HG02759 (cell line): ENCODE measurements at regions not wholly inside any gene's neighbourhood (a gene's known extent, or its start where the extent isn't known, plus 50 kb on each side); places are given as distances from the start of the nearest gene placed in this dataset.

ENCODE experiments used
- ATAC-seq: cut with Tn5 transposase; IDR thresholded peaks from one replicate; pipeline ENCODE4 v1.9.1; 2021; ENCODE audit warnings: mild to moderate bottlenecking, moderate library complexity; ENCODE audit not compliant: unreplicated experiment

DNA sequence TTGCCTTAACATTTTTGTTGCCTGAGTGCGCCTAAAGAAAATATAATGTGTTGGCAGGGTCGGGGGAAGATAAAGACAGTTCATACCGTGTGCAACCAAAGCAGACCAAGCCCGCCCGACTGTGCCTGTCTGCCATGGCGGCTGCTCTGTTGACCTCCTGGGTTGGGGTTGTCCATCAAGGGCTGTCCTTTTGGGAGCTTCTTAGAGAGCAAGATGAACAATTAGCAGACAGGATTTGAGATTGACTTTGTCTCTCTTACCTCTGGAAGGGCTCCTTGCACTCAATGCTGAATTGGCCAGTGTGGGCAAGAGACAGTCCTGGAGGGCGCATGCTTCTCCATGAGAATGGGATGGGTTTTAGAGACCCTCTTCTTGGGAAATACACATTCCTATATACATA, 319.6 kb downstream of the GLRX3 start:
- no peak for ATAC-seq

DNA sequence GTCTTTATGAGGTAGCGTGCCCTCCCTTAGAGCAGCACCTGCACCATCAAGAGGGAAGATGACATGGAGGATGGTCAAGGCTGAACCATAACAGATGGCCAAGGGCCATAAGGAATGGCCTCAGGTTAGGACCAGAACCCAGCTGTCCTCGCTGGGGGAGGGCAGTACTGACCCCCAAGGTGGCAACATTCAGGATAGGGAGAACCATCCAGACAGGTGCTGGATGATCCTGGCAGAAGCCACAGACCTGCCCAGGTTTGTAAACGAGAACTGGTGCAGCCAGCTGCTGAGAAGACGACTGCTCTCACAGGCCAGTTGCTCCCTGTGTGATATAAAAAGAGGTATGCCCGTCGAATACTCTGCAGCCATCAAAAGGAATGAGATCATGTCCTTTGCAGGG, 320.4 kb downstream of the GLRX3 start:
- no peak for ATAC-seq

DNA sequence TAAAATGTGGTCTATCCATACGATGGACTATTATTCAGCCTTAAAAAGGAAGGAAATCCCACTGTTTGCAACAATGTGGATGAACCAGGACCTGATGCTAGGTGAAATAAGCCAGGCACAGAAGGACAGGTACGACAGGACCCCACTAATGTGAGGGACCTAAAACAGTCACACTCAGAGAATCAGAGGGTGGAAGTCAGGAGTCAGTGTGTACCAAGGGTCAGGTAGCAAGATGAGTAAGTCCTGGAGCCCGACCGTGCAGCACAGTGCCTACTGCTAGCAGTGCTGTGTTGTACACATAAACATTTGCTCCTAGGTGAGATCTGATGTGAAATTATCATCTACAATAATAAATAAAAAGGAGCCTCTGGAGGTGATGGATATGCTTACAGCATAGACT, 322.3 kb downstream of the GLRX3 start:
- ATAC-seq, result no peak

DNA sequence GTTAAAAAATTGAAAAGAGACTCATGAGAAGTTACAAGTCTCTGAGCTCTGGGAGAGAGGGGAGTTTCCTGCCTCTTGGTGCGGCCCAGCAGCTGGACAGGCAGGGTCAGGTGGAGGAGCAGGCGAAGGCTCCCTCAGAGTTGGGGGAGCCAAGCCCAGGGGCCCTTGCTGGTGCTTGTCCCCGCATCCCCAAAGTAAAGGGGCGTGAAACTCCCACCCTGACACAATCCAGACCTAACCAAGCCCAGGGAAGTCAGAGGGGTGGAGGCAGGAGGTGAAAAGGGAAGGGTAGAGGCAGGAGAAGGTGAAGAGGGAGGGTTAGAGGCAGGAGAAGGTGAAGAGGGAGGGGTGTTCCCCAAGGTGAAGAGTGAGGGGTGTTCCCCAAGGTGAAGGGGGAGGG, 322.8 kb downstream of the GLRX3 start:
- no peak for ATAC-seq

DNA sequence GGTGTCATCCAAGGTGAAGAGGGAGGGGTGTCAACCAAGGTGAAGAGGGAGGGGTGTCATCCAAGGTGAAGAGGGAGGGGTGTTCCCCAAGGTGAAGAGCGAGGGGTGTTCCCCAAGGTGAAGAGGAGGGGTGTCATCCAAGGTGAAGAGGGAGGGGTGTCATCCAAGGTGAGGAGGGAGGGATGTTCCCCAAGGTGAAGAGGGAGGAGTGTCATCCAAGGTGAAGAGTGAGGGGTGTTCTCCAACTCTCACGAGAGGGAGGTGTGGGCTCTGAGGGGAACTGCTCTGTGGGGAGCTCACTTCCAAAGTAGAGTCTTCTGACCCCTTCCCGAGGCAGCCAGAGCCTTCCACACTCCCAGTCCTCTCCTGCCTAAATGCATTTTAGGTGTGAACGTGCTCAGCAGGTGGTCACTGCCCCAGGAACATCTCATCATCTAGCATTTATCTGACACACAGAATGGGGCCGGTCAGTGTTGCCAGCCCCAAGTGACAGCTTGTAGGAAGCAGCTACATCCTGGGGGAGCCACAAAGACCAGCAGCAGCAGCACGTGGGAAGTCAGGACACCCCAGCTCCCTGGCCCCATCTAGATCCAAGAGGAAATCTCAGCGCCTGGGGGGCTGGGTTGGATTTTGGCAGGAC, 323.8 kb downstream of the GLRX3 start:
- no peak for ATAC-seq

DNA sequence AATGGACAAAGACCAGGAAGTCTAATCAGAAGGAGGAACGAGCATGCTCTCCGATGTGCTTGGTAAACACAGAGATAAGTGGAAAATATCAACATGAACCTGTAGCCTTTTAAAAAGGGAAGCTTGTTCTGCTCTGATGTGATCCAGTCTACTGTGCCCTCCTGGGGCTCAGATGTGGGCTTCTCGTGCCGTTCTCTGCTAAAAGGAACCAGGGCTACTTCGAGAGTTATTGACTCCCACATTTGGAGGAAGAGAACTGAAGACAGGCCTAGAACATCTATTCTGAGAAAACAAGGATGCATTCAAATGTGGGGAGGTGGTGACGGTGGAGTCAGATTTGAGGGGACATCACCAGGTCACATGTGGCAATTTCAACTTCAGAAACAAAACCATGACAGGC, 325.4 kb downstream of the GLRX3 start:
- no peak for ATAC-seq

DNA sequence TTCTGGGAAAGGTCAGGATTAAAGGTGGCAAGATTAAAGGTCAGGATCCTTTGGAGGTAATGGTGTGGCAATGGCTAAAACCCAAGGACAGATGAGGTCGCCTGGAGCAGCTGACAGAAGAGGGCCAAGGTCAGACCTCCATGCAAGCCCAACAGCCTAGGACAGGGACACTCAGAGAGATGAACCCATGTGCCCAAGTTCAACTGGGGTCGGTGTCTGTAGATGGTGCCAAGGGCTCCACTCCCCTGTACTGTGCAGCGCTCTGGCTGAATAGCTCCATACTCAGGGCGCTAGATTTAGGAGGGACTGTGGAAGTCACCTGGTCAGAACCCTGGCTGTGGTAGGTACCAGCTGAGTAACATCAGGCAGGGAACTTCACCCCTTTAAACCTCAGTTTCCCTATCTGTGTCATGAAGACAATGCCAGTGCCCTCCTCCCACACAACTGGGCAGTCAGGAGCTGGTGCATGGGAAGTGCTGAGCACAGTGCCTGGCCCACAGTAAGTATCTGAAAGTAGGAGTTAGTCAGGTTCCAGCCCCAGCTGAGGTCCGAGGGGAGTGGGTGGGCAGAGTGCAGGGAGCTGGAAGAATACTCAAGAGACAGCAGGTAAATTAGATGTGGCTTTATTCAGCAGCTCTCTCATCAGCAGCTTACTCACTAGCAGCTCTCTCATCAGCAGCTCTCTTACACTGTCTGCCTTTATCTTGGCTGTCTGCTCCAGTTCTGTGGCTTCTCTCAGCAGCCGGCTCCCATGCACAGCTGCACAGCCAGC, 327.1 kb downstream of the GLRX3 start:
- no peak for ATAC-seq

DNA sequence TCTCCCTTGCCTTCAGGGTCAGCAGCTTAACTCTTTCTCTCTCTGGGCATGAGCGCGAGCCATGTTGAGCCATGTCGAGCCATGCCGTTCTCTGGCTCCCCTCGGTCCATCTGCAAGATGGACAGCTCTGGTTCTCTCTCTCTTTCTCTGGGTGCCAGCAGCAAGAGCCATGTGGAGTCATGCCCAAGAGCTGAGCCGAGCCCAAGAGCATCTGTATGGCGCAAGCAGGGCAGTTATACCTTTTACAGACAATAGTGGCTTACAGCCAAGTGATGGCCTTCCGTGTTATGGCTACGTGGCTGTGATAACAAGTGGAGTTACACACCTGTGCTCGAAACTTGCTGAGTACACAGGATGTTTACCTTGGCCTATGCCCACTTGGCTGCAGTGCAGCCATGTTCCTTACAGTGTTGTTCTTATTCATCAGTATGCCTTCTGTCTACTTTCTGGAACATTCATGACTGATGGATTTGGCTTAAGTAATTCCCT, 327.7 kb downstream of the GLRX3 start:
- no peak for ATAC-seq

DNA sequence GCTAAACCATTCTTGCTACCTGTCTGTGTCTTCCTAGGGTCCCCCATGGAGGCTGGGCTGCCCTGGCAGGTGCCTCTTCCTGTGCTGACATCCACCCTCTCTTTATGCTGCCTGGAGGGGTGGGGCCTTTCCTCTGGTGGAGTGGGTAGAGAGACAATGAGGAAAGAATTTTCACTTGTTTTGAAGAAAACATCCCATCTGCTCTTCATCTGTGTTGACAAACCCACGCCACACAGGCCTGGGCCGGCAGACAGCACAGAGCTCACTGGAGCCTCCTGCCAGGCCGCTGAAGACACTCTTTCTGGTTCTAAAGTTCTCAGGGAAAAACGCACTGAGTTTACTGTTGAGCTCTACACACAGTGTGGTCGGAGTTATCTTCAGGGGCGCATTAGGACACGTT, 328.2 kb downstream of the GLRX3 start:
- no peak for ATAC-seq

DNA sequence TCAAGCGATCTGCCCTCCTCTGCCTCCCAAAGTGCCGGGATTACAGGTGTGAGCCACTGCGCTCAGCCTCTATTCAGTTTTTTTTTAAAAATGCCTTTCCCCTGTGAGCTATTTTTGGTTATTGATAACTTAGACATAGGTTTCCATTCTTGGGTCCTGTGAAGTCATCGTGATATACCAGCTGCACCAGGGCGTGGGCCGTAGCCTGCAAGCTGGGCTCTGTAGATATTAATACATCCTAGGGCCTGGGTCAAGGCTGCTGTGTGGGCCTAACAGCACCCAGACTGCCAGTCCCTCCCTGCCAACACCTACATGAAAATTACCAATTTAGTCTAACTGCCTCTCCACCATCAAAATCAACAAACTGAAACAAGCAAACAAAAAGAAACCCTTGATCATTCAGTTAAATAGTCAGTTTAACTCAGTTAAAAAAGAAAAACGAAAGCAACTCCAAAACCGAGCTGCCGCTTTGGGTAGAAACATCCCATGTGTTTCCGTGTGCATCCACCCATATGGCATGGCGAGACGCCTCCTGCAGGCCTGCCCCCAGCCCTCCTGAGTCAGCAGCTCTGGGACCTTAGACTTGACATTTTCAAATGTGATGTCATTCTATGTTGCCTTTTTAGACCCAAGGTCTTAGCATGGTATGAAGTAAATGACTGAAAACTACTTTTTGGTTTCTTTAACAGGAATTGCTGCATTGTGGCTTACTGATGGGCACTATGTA, 330.2 kb downstream of the GLRX3 start:
- no peak for ATAC-seq

DNA sequence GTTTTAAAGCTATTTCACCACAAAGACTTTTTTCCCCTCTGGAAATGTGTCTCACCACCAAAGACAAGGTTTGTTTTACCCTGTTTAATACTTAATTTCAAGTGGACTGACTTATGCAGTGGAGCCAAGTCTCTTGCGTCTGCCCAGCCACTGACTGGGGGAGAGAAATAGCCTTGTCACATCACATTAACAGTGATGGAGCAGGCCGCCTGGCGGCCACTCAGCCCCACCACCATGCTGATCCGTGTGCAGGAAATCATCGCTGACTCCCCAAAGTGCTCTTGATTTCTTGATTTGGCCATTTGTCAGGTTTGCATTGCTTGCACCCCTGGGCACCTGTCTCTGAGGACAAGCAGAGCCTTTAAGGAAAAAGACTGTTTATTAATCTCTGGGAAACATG, 334.1 kb downstream of the GLRX3 start:
- no peak for ATAC-seq

DNA sequence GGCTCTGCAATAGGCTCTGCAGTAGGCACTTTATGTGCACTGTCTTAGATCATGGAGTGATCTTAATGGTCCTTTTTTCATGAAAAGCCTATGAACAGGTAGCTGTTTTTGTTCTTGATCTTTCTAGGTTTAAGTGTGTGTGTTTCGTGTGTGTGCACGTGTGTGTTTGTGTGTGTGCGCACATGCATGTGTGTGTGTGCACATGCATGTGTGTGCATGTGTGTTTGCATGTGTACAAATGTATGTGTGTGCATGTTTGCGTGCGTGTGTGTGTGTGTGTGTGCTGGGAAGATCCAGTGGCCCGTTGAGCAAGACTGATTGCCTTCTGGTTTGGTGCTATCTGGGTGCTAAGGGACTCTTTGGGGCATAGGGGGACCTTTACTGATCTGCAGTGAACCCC, 334.8 kb downstream of the GLRX3 start:
- no peak for ATAC-seq

DNA sequence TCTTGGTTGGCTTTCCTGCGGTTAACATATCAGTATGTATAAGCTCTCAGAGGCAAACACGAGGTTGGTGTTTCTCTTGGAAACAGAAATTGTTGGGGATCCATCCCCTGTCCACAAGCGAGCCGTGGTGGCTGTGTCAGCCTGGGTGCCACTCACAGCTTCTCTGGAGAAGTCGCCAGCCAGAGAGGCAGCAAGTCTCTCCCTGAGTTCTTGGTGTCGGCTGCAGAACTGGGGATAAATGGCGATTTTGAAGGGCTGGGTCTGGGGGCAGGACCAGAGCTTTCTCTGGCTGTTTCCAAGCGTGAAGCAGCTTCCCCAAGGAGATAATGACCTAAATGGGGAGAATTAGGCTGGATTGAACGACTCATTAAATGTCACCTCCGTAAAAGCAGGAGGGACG, 335.3 kb downstream of the GLRX3 start:
- ATAC-seq, result no peak

DNA sequence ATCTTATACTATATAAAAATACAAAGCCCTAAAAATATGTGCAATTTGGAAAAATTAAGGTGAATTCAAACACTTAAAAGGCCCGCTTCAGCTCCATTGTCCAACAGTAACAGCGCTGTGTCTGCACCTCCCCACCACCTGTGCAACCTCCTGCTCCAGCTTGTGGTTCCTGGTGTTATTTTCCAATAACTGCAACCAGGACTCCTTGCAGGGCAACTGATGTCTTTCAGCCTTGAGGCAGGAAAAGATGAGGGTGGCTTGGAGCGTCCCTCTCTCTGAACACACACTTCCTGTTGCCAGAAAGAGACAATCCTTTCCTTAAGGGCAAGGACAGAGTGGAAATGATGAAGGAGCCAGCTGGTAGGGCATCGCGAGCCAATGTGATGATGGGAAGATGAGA, 336.0 kb downstream of the GLRX3 start:
- no peak for ATAC-seq

DNA sequence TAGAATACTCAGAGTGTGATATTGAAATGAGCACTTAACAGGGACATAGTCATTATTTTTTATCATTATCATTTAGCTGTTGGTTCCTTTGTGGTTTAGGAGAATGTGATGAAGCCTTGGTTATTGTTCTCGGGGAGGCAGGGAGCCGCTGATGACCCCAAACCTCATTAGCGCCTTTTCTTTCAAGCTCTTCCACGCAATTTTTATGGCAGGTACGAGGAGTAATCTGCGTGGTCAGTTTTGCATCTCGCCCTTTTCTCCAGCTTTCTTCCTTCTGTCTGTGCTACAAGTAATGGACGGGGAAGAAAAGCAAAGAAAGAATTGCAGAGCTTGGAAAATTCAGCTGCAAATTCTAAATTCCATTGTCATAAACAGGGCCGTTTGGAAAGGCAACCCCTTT, 338.4 kb downstream of the GLRX3 start:
- ATAC-seq, result no peak

DNA sequence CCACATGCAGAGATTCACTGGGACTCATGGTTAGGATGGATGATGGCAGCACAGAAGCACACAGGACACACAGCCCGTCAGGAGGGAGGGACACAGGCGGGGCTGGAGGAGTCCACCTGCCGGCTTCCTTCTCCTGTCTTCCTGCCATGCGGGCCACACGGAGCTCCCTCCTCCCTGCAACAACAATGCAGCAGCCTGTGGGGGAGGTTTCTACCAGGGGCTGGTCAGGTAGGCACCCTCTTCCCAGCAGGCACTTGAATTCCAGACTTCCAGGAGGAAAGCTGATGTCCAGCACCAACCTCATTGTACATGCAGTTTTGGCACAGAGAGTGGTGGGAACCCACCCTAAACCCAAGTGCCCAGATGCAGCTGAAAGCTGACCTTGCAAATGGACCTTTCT, 341.2 kb downstream of the GLRX3 start:
- ATAC-seq, result no peak

DNA sequence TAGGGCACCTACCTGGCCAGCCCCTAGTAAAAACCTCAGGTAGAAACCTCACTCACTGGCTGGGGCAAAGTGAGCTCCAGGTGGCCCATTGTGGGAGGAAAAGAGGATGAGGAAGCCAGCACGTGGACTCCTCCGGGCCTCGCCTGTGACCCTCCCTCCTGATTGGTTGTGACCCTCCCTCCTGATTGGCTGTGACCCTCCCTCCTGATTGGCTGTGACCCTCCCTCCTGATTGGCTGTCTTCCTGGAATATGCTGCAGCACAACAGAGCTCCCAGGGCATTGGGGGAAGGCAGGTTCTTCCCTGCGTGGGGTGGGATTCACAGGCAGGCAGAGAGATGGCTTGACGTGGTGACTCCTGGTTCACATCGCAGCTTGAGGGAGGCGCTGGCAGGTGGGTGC, 343.0 kb downstream of the GLRX3 start:
- no peak for ATAC-seq

DNA sequence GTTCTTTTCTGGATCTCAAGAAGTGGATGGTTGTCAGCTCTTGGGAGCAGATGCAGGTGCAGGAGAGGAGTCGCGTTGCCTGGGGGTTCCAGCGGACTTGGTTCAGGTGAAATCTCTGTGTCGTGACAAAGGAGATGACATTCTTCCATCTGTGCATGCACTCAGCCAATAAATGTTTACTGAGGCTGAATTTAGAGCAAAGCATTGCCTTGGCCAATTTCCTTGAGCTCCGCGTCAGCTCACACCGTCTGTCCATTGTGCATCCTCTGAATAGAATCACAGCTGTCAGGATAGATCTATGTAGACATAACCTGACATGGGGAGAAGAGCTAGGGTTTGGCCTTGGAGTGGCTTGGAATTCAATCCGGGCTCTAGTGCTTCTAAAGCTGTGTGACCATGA, 343.7 kb downstream of the GLRX3 start:
- no peak for ATAC-seq

DNA sequence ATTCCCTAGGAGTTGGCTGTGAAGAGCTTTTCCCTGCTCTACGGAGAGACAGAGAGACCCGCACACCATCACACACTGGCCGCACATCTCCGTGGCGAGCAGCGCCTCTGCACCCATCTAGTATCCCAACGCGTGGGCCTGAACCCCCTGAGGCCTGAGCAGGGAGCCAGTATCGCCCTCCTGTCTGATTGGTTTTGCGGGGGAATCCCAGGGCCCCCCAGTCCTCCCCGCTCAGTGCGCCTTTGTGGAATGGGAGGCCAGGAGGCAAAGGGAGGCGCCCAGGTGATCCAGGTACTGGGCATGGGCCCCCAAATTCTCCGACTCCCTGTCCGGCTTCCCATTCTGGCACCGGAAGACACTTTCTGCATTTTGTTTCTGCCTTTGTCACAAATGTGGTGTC, 344.3 kb downstream of the GLRX3 start:
- ATAC-seq, result no peak

DNA sequence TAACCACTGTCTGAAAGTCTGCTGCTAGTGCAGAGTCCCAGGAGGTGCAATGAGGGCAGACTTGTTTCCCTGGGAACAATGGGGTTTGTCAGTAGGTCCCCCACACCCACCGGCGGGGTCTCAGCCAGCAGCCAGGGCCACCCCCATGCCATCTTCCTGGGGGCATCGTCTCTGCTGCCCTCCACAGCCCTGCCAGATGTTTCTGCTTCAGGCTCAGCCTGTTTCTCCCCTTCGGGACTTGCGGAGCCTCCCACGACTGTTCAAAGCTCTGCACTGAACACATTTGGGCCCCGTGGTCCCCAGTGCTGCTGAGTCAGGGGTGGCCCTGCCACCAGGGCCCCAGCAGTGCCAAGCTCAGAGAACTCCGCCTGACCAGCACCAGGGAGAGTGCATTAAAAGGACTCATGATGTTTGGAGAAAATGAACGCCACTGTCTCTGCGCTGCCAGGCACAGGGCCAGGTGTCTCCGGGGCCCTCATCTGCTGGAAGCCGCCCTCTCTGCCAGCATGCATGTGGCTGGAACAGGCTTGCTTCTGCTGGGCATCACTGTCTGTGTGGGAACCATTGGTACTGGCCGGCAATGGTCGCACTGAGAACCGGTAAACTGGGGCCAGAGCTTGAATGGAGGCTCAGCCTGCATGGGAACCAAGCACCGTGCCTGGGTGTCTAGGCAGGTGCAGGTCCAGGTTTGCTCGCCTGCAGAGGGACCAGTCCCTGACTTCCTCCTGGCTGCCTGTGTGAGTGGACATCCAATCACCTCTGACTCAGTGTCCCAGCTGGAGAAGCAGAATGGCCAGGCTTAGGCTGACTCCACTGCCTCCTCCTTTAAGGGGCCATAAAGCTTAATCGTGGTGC, 345.1 kb downstream of the GLRX3 start:
- ATAC-seq, result no peak

DNA sequence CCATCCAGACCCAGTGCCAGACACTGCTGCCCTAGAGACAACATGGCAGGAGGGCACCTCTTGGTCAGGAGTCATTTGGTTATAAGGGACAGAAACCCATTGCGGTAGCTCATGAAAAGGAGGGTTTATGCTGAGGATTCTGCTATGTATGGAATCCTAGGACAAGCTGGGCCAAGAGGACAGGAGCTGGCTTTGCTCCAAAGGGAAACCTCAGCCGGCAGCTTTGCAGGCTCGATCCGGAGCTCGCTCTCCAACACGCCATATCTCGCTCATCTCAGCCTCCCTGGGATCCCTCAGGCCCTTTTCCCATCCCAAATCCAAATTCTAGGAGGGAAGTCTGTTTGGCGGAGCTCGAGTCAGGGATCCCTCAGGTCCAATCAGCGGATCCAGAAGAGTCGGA, 345.7 kb downstream of the GLRX3 start:
- ATAC-seq, result no peak
